ENCODE measurements at regions not wholly inside any gene's neighbourhood (a gene's known extent, or its start where the extent isn't known, plus 50 kb on each side); places are given as distances from the start of the nearest gene placed in this dataset.
"Not testable (repeated sequence)": the region's sequence is repeated elsewhere in the genome, so short reads cannot be mapped to it uniquely, and the experiment has no call there.

GRCh38 chr10:46718014-46718413 lies 139.1 kb downstream of the SYT15 start:
- WGBS: no CpG with 5 or more reads among the region's 3 CpGs
- H3K9ac ChIP-seq (ENCODE audit: low read depth, low read length); H3K36me3 ChIP-seq (ENCODE audit: insufficient read depth, low read length); H3K9me3 ChIP-seq (ENCODE audit: insufficient read depth, low read depth, low read length); H3K4me1 ChIP-seq (ENCODE audit: insufficient read depth, low read length); H3K27ac ChIP-seq (ENCODE audit: low read depth, low read length); H3K4me3 ChIP-seq (ENCODE audit: low read length); H3K27me3 ChIP-seq (ENCODE audit: insufficient read depth, low read length): not testable (repeated sequence)

GRCh38 chr10:46720386-46720785 lies 141.5 kb downstream of the SYT15 start:
- H3K27ac ChIP-seq (ENCODE audit: low read depth, low read length); H3K27me3 ChIP-seq (ENCODE audit: insufficient read depth, low read length); H3K9ac ChIP-seq (ENCODE audit: low read depth, low read length); H3K36me3 ChIP-seq (ENCODE audit: insufficient read depth, low read length); H3K4me1 ChIP-seq (ENCODE audit: insufficient read depth, low read length); H3K4me3 ChIP-seq (ENCODE audit: low read length); H3K9me3 ChIP-seq (ENCODE audit: insufficient read depth, low read depth, low read length): not testable (repeated sequence)
- WGBS: no CpG with 5 or more reads among the region's 1 CpG

- not testable (repeated sequence) for H3K9me3 ChIP-seq (ENCODE audit: insufficient read depth, low read depth, low read length); H3K4me3 ChIP-seq (ENCODE audit: low read length)
- 89% methylated on average over 3 of the region's 4 CpGs for WGBS
These were observed 142.0 kb downstream of the SYT15 start for GRCh38 chr10:46720811-46721518.

GRCh38 chr10:46724258-46724657 lies 145.3 kb downstream of the SYT15 start:
- H3K36me3 ChIP-seq (ENCODE audit: insufficient read depth, low read length); H3K27me3 ChIP-seq (ENCODE audit: insufficient read depth, low read length); H3K4me1 ChIP-seq (ENCODE audit: insufficient read depth, low read length); H3K9me3 ChIP-seq (ENCODE audit: insufficient read depth, low read depth, low read length); H3K27ac ChIP-seq (ENCODE audit: low read depth, low read length); H3K4me3 ChIP-seq (ENCODE audit: low read length); H3K9ac ChIP-seq (ENCODE audit: low read depth, low read length): not testable (repeated sequence)
- 86% methylated on average over 2 of the region's 3 CpGs for WGBS

More at GRCh38 chr10:46720811-46721518, 142.0 kb downstream of the SYT15 start:
- H3K27me3 ChIP-seq (ENCODE audit: insufficient read depth, low read length); H3K9ac ChIP-seq (ENCODE audit: low read depth, low read length); H3K36me3 ChIP-seq (ENCODE audit: insufficient read depth, low read length); H3K4me1 ChIP-seq (ENCODE audit: insufficient read depth, low read length); H3K27ac ChIP-seq (ENCODE audit: low read depth, low read length): not testable (repeated sequence)

GRCh38 chr10:46728359-46728758 lies 149.4 kb downstream of the SYT15 start:
- not testable (repeated sequence) for H3K9me3 ChIP-seq (ENCODE audit: insufficient read depth, low read depth, low read length); H3K27ac ChIP-seq (ENCODE audit: low read depth, low read length); H3K36me3 ChIP-seq (ENCODE audit: insufficient read depth, low read length); H3K9ac ChIP-seq (ENCODE audit: low read depth, low read length); H3K4me3 ChIP-seq (ENCODE audit: low read length); H3K27me3 ChIP-seq (ENCODE audit: insufficient read depth, low read length); H3K4me1 ChIP-seq (ENCODE audit: insufficient read depth, low read length)

- H3K27me3 ChIP-seq (ENCODE audit: insufficient read depth, low read length); H3K36me3 ChIP-seq (ENCODE audit: insufficient read depth, low read length); H3K4me1 ChIP-seq (ENCODE audit: insufficient read depth, low read length); H3K9ac ChIP-seq (ENCODE audit: low read depth, low read length); H3K9me3 ChIP-seq (ENCODE audit: insufficient read depth, low read depth, low read length); H3K4me3 ChIP-seq (ENCODE audit: low read length); H3K27ac ChIP-seq (ENCODE audit: low read depth, low read length): not testable (repeated sequence)
- WGBS: no CpG with 5 or more reads among the region's 3 CpGs
These were observed 151.8 kb downstream of the SYT15 start for GRCh38 chr10:46730729-46731128.

- not testable (repeated sequence) for H3K27ac ChIP-seq (ENCODE audit: low read depth, low read length); H3K9ac ChIP-seq (ENCODE audit: low read depth, low read length); H3K4me1 ChIP-seq (ENCODE audit: insufficient read depth, low read length); H3K4me3 ChIP-seq (ENCODE audit: low read length); H3K9me3 ChIP-seq (ENCODE audit: insufficient read depth, low read depth, low read length); H3K27me3 ChIP-seq (ENCODE audit: insufficient read depth, low read length); H3K36me3 ChIP-seq (ENCODE audit: insufficient read depth, low read length)
- no CpG with 5 or more reads among the region's 1 CpG for WGBS
These were observed 154.8 kb downstream of the SYT15 start for GRCh38 chr10:46733635-46734261.

GRCh38 chr10:46734262-46734642 lies 155.3 kb downstream of the SYT15 start:
- H3K4me1 ChIP-seq (ENCODE audit: insufficient read depth, low read length); H3K9ac ChIP-seq (ENCODE audit: low read depth, low read length); H3K27me3 ChIP-seq (ENCODE audit: insufficient read depth, low read length); H3K4me3 ChIP-seq (ENCODE audit: low read length); H3K9me3 ChIP-seq (ENCODE audit: insufficient read depth, low read depth, low read length); H3K27ac ChIP-seq (ENCODE audit: low read depth, low read length); H3K36me3 ChIP-seq (ENCODE audit: insufficient read depth, low read length): not testable (repeated sequence)

- not testable (repeated sequence) for H3K27ac ChIP-seq (ENCODE audit: low read depth, low read length); H3K27me3 ChIP-seq (ENCODE audit: insufficient read depth, low read length); H3K9ac ChIP-seq (ENCODE audit: low read depth, low read length); H3K4me1 ChIP-seq (ENCODE audit: insufficient read depth, low read length); H3K4me3 ChIP-seq (ENCODE audit: low read length); H3K36me3 ChIP-seq (ENCODE audit: insufficient read depth, low read length); H3K9me3 ChIP-seq (ENCODE audit: insufficient read depth, low read depth, low read length)
- 91% methylated on average over 11 of the region's 16 CpGs for WGBS
These were observed 161.0 kb downstream of the SYT15 start for GRCh38 chr10:46739919-46740318.

GRCh38 chr10:46740368-46740767 lies 161.4 kb downstream of the SYT15 start:
- not testable (repeated sequence) for H3K9ac ChIP-seq (ENCODE audit: low read depth, low read length); H3K9me3 ChIP-seq (ENCODE audit: insufficient read depth, low read depth, low read length); H3K36me3 ChIP-seq (ENCODE audit: insufficient read depth, low read length); H3K27ac ChIP-seq (ENCODE audit: low read depth, low read length); H3K4me1 ChIP-seq (ENCODE audit: insufficient read depth, low read length); H3K27me3 ChIP-seq (ENCODE audit: insufficient read depth, low read length); H3K4me3 ChIP-seq (ENCODE audit: low read length)
- 92% methylated on average over 7 of the region's 17 CpGs for WGBS

- H3K9me3 ChIP-seq (ENCODE audit: insufficient read depth, low read depth, low read length); H3K4me1 ChIP-seq (ENCODE audit: insufficient read depth, low read length); H3K4me3 ChIP-seq (ENCODE audit: low read length); H3K9ac ChIP-seq (ENCODE audit: low read depth, low read length); H3K36me3 ChIP-seq (ENCODE audit: insufficient read depth, low read length); H3K27ac ChIP-seq (ENCODE audit: low read depth, low read length); H3K27me3 ChIP-seq (ENCODE audit: insufficient read depth, low read length): not testable (repeated sequence)
- 95% methylated on average over 2 of the region's 3 CpGs for WGBS
These were observed 162.2 kb upstream of the PTPN20 start for GRCh38 chr10:46749003-46749402.

- H3K36me3 ChIP-seq (ENCODE audit: insufficient read depth, low read length): not testable (repeated sequence)
- WGBS: no CpG with 5 or more reads among the region's 2 CpGs
These were observed 161.8 kb upstream of the PTPN20 start for GRCh38 chr10:46749470-46749869.

More at GRCh38 chr10:46749470-46749869, 161.8 kb upstream of the PTPN20 start:
- H3K4me1 ChIP-seq (ENCODE audit: insufficient read depth, low read length); H3K9me3 ChIP-seq (ENCODE audit: insufficient read depth, low read depth, low read length); H3K27ac ChIP-seq (ENCODE audit: low read depth, low read length); H3K9ac ChIP-seq (ENCODE audit: low read depth, low read length); H3K4me3 ChIP-seq (ENCODE audit: low read length); H3K27me3 ChIP-seq (ENCODE audit: insufficient read depth, low read length): not testable (repeated sequence)
